HG03139 (cell line): ENCODE measurements at regions not wholly inside any gene's neighbourhood (a gene's known extent, or its start where the extent isn't known, plus 50 kb on each side); places are given as distances from the start of the nearest gene placed in this dataset.

Experiments used
- ATAC-seq: cut with Tn5 transposase; IDR thresholded peaks from one replicate; pipeline ENCODE4 v1.9.1; 2021; ENCODE audit not compliant: unreplicated experiment

GRCh38 chr6:66735106-66735890 lies 1028.3 kb upstream of the EYS start:
- no peak for ATAC-seq

DNA sequence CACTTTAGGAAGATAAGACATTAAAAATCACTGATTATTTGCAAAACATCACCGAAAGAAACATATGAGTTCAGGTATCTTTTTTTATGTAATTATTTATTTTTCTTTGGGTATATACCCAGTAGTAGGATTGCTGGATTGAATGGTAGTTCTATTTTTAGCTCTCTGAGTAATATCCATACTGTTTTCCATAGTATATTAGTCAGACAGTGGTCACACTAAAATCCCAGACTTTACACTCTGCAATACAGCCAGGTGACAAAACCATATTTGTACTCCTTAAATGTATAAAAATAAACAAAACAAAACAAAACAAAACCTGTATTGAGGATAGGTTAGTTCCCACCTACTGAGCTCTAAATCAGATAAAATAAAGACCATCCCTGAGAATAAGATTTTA lies 1024.3 kb upstream of the EYS start:
- no peak for ATAC-seq

DNA sequence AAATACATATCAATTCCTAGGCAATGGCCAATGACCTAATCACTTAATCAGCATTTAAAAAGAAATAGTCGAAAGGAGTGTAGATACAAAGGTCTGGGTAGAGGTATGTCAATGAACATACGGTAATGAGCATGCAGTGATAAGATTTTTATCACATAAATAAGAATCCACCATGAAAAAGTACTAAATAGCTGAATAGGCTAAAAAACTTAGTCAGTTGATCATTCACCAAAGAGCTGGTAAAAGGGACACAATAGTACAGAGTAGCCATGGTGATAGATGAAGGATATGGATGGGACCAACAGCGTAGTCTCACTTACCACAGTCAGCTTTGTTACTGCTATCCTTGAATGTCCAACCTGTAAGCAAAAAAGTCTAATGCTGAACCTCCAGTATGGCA lies 1018.6 kb upstream of the EYS start:
- ATAC-seq: no peak

DNA sequence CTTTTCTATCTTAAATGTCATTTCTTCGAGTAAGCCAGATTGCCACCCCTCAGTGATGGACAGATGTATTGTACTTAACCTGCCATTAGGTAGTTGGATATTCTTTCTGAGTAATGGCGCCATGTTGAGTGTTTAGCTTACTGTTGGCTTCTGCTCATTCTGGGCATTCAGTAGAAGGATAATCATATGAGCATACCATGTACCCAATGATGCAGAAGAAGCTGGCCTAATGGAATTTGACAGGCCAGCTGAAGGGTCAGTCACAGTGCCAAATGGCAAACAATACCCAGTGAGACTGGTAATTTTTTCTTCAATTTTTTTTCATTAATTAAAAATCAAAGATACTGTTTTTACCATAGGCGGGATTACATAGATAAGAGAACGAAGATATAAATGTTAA lies 1010.8 kb upstream of the EYS start:
- no peak for ATAC-seq

DNA sequence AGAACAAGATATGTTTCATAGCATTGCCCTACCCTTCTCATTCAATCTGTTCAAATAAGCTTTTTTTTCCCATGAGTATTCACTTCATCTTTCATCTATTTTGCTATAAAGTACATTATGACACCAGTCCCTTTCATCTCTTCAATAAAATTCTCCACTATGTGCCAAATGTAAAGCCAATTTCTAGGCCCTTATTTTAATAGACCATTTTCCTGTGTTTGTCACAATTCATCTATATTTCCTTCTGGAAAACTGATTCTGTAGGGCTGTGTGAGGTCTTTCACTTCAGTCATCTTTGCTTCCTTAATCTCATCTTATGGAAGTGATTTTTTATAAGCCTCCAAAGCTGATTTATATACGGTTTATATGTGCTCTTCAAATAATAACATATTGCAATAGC lies 992.4 kb upstream of the EYS start:
- ATAC-seq: no peak

GRCh38 chr6:66689608-66690007 lies 982.6 kb upstream of the EYS start:
- ATAC-seq: no peak

DNA sequence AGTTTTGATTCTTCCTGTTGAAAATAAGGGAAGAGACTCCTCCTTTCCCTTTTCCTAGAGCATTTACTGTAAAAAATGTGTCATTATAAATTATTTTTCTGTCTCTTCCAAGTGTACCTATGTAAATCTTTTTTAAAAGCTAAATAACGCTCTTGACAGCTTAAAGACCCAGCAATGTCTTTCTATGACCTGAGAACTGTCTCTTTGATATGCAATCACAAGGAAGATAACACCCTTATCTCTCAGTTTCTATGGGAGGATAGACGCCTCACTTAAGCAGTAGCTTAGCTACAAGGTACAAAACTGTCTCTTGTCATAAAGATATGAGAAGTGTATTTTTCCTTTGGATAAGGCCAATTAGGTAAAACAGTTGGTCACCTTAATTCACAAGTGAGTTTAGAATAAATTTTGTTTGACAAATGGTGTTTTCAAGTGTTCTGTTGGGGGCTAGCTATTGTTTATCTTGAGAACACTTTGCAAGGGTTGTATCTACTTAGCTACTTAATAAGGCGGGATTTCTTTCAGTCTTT lies 980.6 kb upstream of the EYS start:
- ATAC-seq: no peak

- ATAC-seq: no peak
These were observed 968.9 kb upstream of the EYS start for GRCh38 chr6:66675906-66676305.

DNA sequence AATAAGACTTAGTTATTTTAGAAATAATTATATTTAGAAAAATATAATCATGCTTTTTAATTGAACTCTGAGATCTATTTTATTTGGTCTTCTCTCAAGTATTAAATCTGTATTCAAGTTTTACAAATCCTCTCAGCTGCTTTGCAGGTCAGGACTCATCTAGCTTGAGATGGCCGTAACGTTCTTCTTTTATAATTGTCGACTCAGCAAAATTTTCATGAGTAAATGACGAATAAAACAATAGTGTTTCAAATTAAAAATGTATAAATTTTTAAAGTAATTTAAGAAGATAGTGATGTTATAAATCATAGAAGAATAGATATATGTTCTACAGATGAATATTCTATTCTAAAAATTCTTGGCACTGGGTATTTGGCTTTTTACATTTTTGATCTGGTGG lies 957.1 kb upstream of the EYS start:
- no peak for ATAC-seq

- ATAC-seq: no peak
These were observed 955.9 kb upstream of the EYS start for GRCh38 chr6:66662721-66663507.

GRCh38 chr6:66662196-66662595 lies 955.2 kb upstream of the EYS start:
- no peak for ATAC-seq

- ATAC-seq: no peak
These were observed 948.4 kb upstream of the EYS start for GRCh38 chr6:66655420-66655819.

DNA sequence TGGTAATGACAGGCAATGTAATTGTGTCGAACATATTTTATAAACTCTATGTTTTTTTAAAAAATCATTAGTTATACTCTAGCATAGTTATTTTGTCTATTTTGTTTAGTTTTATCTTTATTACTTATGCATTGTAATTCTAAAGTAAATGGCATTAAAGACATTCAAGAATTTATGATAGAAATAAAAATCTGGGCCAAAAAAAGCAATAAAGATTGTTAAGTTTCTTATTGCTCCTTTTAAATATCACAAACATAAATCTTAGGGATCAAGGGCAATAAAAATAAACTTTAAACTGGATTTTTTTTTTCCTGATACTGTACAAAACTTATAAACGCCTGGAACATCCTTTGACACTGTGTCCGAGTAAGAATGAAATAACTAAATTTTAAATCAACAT lies 931.5 kb upstream of the EYS start:
- ATAC-seq: no peak

DNA sequence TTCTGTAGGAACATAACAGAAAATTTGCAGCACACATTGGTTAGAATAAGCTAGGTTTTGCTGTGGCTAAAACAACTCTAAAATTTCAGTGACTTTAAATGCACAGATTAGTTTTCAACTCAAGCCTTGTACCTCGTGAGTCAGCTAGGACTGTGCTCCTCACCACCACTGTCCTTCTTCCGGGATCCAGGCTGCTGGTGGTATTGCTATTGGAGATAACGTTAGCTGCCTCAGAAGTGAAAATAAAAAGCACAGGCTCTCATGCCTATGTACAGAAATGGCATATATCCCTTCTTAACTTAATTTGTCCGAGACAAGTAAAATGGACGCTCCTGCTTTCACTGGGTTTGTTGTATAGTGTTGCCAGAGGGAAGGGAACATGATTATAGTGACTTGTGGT lies 931.1 kb upstream of the EYS start:
- ATAC-seq: no peak

- no peak for ATAC-seq
These were observed 921.9 kb upstream of the EYS start for GRCh38 chr6:66628917-66629316.

GRCh38 chr6:66623050-66623449 lies 916.0 kb upstream of the EYS start:
- ATAC-seq: no peak

GRCh38 chr6:66605971-66606370 lies 898.9 kb upstream of the EYS start:
- no peak for ATAC-seq

- ATAC-seq: no peak
These were observed 898.0 kb upstream of the EYS start for GRCh38 chr6:66605011-66605410.

DNA sequence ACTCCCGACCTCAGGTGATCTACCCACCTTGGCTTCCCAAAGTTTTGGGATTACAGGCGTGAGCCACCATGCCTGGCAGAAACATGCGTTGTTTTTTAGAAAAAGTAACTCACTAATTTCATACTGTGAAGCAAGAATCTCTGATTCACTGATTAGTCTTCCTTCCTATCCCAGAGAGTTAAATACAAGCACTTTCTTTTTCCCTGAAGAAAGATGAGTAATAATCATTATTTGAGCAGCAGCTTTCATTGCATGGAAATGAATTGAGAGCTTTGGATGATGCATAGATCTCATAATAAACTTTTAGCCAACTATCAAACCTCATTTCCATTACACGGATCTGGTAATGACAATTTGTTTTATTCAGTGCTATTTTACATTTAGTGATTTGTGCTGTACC lies 892.5 kb upstream of the EYS start:
- ATAC-seq: no peak

DNA sequence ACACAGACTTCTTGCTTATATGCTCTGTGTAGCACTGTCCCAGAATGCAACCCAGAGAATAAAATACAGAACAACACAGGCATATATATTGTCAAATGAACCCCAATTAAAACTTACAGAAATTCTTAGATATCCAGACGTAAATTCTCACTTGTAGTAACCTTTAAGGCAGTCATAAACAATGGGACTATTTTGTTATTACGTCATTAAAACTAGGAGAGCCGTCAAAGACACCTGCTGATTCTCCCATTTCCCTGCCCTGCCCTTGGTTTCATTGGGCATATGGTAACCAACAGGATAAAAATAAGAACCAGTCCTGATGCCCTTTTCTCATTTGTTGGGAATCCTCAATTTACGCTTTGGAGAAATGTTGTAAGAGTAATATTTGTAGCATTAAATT lies 871.3 kb upstream of the EYS start:
- ATAC-seq: no peak

DNA sequence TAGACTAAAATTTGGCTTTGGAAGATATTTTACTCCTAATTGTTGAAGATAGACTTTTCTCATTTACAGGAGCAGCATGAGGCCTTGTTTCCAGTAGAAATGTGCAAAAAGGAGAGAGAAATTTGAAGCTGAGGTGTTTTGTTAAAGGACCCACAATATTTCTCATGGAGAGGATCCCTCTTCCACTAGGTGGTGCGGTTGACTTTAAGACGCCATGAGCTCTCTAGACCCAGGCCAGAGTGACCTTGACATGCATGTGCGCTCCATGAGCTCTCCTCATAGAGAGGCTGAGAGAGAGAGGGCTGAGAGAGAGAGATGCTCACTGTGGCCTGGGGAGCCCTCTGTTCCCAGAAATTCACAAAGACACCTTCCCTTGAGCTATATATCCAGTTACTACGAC lies 861.2 kb upstream of the EYS start:
- no peak for ATAC-seq

- no peak for ATAC-seq
These were observed 854.5 kb upstream of the EYS start for GRCh38 chr6:66561479-66561878.
